ENCODE measurements at regions not wholly inside any gene's neighbourhood (a gene's known extent, or its start where the extent isn't known, plus 50 kb on each side); places are given as distances from the start of the nearest gene placed in this dataset.

GRCh38 chr10:28977518-28977917, 300.2 kb downstream of the BAMBI start:
- TF ChIP-seq CTCF (IDR thresholded peaks at IDR 0.05; ENCODE audit: low read depth, low read length, poor library complexity, severe bottlenecking) (no peak), EZH2phosphoT487 (IDR thresholded peaks at IDR 0.05; ENCODE audit: borderline replicate concordance, low read length) (no peak)

Data from DOHH2 (cell line).